SK-N-SH treated with all-trans-retinoic acid at 6 μM for 48 hours (cell line): ENCODE measurements at regions not wholly inside any gene's neighbourhood (a gene's known extent, or its start where the extent isn't known, plus 50 kb on each side); places are given as distances from the start of the nearest gene placed in this dataset.

Experiments
- ATAC-seq: fragments of 200-7000 bp; cut with Tn5 transposase; 3 replicates; pipeline ENCODE4 v1.9.1; 2020; ENCODE audit warnings: mild to moderate bottlenecking, moderate library complexity
- ARNTL ChIP-seq: fragments of 450-650 bp; formaldehyde crosslinking; IDR thresholded peaks from 2 replicates; pipeline ENCODE4 v1.5.0; 2020; ENCODE audit warnings: low read depth, mild to moderate bottlenecking, moderate library complexity, borderline replicate concordance
- BACH2 ChIP-seq: fragments of 250-450 bp; sonication (Bioruptor Pico); IDR thresholded peaks from 2 replicates; pipeline ENCODE4 v1.9.0; 2021; ENCODE audit warnings: mild to moderate bottlenecking, borderline replicate concordance
- CREB5 ChIP-seq: fragments of 250-450 bp; sonication (Bioruptor Pico); IDR thresholded peaks from 2 replicates; pipeline ENCODE4 v1.5.1; 2020; ENCODE audit warnings: low read depth, mild to moderate bottlenecking, moderate library complexity
- CSDC2 ChIP-seq: fragments of 250-450 bp; sonication (Bioruptor Pico); IDR thresholded peaks from 2 replicates; pipeline ENCODE4 v1.5.0; 2020; ENCODE audit warnings: mild to moderate bottlenecking, moderate library complexity
- ESRRG ChIP-seq: fragments of 250-450 bp; sonication (Bioruptor Pico); IDR thresholded peaks from 2 replicates; pipeline ENCODE4 v1.6.1; 2021; ENCODE audit warnings: mild to moderate bottlenecking
- GLIS3 ChIP-seq: fragments of 250-450 bp; sonication (Bioruptor Pico); IDR thresholded peaks from 2 replicates; pipeline ENCODE4 v1.5.0; 2020; ENCODE audit warnings: mild to moderate bottlenecking, moderate library complexity
- ISL1 ChIP-seq: fragments of 250-450 bp; sonication (Bioruptor Pico); IDR thresholded peaks from 2 replicates; pipeline ENCODE4 v2.1.2; 2022; ENCODE audit warnings: mild to moderate bottlenecking, moderate library complexity
- POU6F1 ChIP-seq: fragments of 250-450 bp; sonication (Bioruptor Pico); IDR thresholded peaks from 2 replicates; pipeline ENCODE4 v1.8.0; 2021; ENCODE audit warnings: low read depth, mild to moderate bottlenecking, moderate library complexity, borderline replicate concordance
- PPARA ChIP-seq: fragments of 250-450 bp; sonication (Bioruptor Pico); IDR thresholded peaks from 2 replicates; pipeline ENCODE4 v1.5.0; 2020; ENCODE audit warnings: mild to moderate bottlenecking, borderline replicate concordance
- RARB ChIP-seq: fragments of 250-450 bp; sonication (Bioruptor Pico); IDR thresholded peaks from 2 replicates; pipeline ENCODE4 v1.8.0; 2021; ENCODE audit warnings: mild to moderate bottlenecking, moderate library complexity
- SNAI2 ChIP-seq: fragments of 250-450 bp; sonication (Bioruptor Pico); IDR thresholded peaks from 2 replicates; pipeline ENCODE4 v1.5.0; 2020; ENCODE audit warnings: mild to moderate bottlenecking, moderate library complexity
- TCF4 ChIP-seq: fragments of 250-450 bp; sonication (Bioruptor Pico); IDR thresholded peaks from 2 replicates; pipeline ENCODE4 v1.8.0; 2021; ENCODE audit warnings: mild to moderate bottlenecking, moderate library complexity, borderline replicate concordance
- TOX ChIP-seq: fragments of 250-450 bp; sonication (Bioruptor Pico); IDR thresholded peaks from 2 replicates; pipeline ENCODE4 v1.8.0; 2021; ENCODE audit warnings: mild to moderate bottlenecking, moderate library complexity, borderline replicate concordance
- ZC3H10 ChIP-seq: fragments of 250-450 bp; sonication (Bioruptor Pico); IDR thresholded peaks from 2 replicates; pipeline ENCODE4 v1.5.1; 2021; ENCODE audit warnings: mild to moderate bottlenecking, moderate library complexity
- ZFP30 ChIP-seq: fragments of 450-650 bp; formaldehyde crosslinking; IDR thresholded peaks from 2 replicates; pipeline ENCODE4 v1.5.0; 2022; ENCODE audit warnings: mild to moderate bottlenecking, moderate library complexity
- ZNF565 ChIP-seq: fragments of 450-650 bp; formaldehyde crosslinking; conservative IDR thresholded peaks from 2 replicates; pipeline ENCODE4 v1.5.0; 2020; ENCODE audit warnings: low read depth, mild to moderate bottlenecking, moderate library complexity
- ZNF70 ChIP-seq: fragments of 450-650 bp; formaldehyde crosslinking; IDR thresholded peaks from 2 replicates; pipeline ENCODE4 v1.5.0; 2020; ENCODE audit warnings: mild to moderate bottlenecking, moderate library complexity
- ZNF8 ChIP-seq: fragments of 450-650 bp; formaldehyde crosslinking; IDR thresholded peaks from 2 replicates; pipeline ENCODE4 v1.5.0; 2020; ENCODE audit warnings: mild to moderate bottlenecking, moderate library complexity
- TF ChIP-seq, protein P1 (sequence below): fragments of 250-450 bp; sonication (Bioruptor Pico); IDR thresholded peaks from 2 replicates; pipeline ENCODE4 v1.5.0; 2020; ENCODE audit warnings: mild to moderate bottlenecking, moderate library complexity
- TF ChIP-seq, protein P2 (sequence below): fragments of 250-450 bp; sonication (Bioruptor Pico); IDR thresholded peaks from 2 replicates; pipeline ENCODE4 v1.8.0; 2020; ENCODE audit warnings: mild to moderate bottlenecking, moderate library complexity, borderline replicate concordance
- TF ChIP-seq, protein P3 (sequence below): fragments of 250-450 bp; sonication (Bioruptor Pico); IDR thresholded peaks from 2 replicates; pipeline ENCODE4 v1.5.1; 2021; ENCODE audit warnings: mild to moderate bottlenecking, moderate library complexity

DNA sequence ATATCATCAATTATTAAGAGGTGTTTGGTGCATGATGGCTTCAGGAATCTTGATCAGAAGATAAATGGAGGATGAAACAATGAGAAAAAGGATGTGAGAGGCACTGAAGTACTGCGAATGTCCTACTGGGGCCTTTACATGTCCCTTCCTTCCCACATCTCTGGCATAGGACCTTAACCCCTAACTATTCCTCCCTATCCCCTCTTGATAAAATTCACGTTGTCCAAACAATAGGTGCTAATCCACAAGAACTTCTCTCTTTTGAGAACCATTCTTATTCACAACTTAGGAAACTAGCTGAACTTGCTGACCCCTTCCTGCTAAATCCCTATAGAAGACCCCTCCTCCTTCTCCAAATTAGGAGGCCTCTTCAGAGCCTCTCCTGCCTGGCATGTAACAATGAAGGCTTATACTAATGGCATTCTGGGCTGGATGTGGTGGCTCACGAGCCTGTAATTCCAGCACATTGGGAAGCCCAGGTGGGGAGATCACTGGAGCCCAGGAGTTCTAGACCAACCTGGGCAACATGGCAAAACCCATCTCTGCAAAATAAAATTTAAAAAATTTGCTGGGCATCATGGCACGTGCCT, 276.5 kb upstream of the SMARCA2 start:
- no peak for ATAC-seq
- TF ChIP-seq TCF4 (CRISPR knock-in tag) (no peak), RARB (CRISPR knock-in tag) (no peak), BACH2 (no peak), POU6F1 (CRISPR knock-in tag) (no peak), GLIS3 (no peak), SNAI2 (no peak), CREB5 (CRISPR knock-in tag) (no peak), ZNF8 (CRISPR knock-in tag) (no peak), ISL1 (no peak), ZNF565 (CRISPR knock-in tag) (no peak), CSDC2 (CRISPR knock-in tag) (no peak), ZC3H10 (CRISPR knock-in tag) (no peak), ZFP30 (no peak)
- TF ChIP-seq, protein P1, sequence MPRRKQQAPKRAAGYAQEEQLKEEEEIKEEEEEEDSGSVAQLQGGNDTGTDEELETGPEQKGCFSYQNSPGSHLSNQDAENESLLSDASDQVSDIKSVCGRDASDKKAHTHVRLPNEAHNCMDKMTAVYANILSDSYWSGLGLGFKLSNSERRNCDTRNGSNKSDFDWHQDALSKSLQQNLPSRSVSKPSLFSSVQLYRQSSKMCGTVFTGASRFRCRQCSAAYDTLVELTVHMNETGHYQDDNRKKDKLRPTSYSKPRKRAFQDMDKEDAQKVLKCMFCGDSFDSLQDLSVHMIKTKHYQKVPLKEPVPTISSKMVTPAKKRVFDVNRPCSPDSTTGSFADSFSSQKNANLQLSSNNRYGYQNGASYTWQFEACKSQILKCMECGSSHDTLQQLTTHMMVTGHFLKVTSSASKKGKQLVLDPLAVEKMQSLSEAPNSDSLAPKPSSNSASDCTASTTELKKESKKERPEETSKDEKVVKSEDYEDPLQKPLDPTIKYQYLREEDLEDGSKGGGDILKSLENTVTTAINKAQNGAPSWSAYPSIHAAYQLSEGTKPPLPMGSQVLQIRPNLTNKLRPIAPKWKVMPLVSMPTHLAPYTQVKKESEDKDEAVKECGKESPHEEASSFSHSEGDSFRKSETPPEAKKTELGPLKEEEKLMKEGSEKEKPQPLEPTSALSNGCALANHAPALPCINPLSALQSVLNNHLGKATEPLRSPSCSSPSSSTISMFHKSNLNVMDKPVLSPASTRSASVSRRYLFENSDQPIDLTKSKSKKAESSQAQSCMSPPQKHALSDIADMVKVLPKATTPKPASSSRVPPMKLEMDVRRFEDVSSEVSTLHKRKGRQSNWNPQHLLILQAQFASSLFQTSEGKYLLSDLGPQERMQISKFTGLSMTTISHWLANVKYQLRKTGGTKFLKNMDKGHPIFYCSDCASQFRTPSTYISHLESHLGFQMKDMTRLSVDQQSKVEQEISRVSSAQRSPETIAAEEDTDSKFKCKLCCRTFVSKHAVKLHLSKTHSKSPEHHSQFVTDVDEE (CRISPR knock-in tag) = no peak
- TF ChIP-seq, protein P2, sequence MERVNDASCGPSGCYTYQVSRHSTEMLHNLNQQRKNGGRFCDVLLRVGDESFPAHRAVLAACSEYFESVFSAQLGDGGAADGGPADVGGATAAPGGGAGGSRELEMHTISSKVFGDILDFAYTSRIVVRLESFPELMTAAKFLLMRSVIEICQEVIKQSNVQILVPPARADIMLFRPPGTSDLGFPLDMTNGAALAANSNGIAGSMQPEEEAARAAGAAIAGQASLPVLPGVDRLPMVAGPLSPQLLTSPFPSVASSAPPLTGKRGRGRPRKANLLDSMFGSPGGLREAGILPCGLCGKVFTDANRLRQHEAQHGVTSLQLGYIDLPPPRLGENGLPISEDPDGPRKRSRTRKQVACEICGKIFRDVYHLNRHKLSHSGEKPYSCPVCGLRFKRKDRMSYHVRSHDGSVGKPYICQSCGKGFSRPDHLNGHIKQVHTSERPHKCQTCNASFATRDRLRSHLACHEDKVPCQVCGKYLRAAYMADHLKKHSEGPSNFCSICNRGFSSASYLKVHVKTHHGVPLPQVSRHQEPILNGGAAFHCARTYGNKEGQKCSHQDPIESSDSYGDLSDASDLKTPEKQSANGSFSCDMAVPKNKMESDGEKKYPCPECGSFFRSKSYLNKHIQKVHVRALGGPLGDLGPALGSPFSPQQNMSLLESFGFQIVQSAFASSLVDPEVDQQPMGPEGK = no peak

DNA sequence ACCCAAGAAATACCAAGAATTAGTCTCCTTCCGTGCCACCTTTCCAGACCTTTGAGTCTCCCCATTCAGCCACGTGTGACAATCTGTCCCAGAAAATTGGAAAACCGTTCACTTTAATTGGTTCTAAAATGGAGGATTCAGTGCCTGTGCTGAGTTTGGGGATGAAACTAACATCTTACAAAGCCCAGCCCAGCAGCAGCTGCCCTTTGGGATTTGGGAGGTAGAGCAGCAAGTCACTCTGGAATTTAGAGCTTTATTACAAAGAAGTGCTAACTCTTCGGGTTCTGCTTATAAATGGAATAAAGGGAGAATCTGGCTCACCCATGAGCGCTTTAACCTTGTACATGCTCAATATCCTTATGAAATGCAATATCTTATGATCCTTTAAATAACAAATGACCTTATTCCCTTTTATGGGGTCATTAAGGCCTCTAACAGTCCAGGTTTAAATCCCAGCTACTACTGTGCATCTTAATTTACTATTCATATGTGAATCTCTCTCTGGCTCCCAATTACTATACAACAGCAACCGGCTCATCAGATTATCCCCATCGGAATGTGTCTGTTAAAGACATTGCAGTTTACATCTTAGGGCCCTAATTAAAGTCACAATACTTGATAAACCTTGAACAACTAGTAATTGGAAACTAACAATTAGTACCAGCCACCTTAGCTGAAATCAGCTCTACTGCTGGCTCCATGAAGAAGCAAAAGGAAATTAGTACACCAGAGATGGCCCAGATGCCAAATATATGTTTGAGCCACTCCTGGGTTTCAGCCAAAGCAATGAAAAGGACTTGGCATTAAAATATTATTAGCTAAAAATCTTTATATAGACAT, 271.8 kb upstream of the SMARCA2 start:
- no peak for ATAC-seq
- TF ChIP-seq TCF4 (CRISPR knock-in tag) (no peak), ZNF70 (no peak), ESRRG (no peak), SNAI2 (no peak), ZNF565 (CRISPR knock-in tag) (no peak), ZFP30 (no peak), ARNTL (CRISPR knock-in tag) (no peak), ZNF8 (CRISPR knock-in tag) (no peak), PPARA (CRISPR knock-in tag) (no peak), GLIS3 (no peak), TOX (CRISPR knock-in tag) (no peak), POU6F1 (CRISPR knock-in tag) (no peak)
- TF ChIP-seq, protein P2 = no peak
- TF ChIP-seq, protein P1 (CRISPR knock-in tag) = no peak
- TF ChIP-seq, protein P3, sequence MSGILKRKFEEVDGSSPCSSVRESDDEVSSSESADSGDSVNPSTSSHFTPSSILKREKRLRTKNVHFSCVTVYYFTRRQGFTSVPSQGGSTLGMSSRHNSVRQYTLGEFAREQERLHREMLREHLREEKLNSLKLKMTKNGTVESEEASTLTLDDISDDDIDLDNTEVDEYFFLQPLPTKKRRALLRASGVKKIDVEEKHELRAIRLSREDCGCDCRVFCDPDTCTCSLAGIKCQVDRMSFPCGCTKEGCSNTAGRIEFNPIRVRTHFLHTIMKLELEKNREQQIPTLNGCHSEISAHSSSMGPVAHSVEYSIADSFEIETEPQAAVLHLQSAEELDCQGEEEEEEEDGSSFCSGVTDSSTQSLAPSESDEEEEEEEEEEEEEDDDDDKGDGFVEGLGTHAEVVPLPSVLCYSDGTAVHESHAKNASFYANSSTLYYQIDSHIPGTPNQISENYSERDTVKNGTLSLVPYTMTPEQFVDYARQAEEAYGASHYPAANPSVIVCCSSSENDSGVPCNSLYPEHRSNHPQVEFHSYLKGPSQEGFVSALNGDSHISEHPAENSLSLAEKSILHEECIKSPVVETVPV (CRISPR knock-in tag) = no peak
